ENCODE measurements at regions not wholly inside any gene's neighbourhood (a gene's known extent, or its start where the extent isn't known, plus 50 kb on each side); places are given as distances from the start of the nearest gene placed in this dataset.

DNA sequence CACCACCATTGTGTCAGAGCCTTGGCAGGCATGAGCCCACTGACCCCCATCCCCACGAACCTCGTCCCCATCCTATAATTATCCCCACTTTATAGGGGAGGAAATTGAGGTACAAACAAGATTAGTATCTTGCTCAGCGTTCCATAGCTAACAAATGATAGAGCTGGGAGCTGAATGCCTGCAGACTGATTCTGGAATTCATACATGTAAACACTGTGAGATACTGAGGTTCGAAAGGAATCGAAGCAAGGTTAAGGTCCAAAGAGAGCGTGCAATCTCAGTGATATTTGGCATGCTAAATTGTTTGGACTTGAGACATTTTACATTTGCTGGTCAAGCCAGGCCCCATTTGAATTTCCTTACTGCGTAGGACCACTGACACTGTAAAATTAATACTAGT is 746.6 kb downstream of the COL12A1 start:
- ATAC-seq, result no peak
- TF ChIP-seq ZC3H10 (CRISPR knock-in tag; IDR thresholded peaks at IDR 0.05), result no peak
- no peak for TF ChIP-seq PPARA (CRISPR knock-in tag; IDR thresholded peaks at IDR 0.05; ENCODE audit: borderline replicate concordance)
- TF ChIP-seq ISL1 (CRISPR knock-in tag; IDR thresholded peaks at IDR 0.05), result no peak
- TF ChIP-seq SNAI2 (CRISPR knock-in tag; IDR thresholded peaks at IDR 0.05), result no peak
- TF ChIP-seq OSR1 (CRISPR knock-in tag; IDR thresholded peaks at IDR 0.05), result no peak
- TF ChIP-seq, protein P1, sequence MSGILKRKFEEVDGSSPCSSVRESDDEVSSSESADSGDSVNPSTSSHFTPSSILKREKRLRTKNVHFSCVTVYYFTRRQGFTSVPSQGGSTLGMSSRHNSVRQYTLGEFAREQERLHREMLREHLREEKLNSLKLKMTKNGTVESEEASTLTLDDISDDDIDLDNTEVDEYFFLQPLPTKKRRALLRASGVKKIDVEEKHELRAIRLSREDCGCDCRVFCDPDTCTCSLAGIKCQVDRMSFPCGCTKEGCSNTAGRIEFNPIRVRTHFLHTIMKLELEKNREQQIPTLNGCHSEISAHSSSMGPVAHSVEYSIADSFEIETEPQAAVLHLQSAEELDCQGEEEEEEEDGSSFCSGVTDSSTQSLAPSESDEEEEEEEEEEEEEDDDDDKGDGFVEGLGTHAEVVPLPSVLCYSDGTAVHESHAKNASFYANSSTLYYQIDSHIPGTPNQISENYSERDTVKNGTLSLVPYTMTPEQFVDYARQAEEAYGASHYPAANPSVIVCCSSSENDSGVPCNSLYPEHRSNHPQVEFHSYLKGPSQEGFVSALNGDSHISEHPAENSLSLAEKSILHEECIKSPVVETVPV (CRISPR knock-in tag; IDR thresholded peaks at IDR 0.05), result no peak
- TF ChIP-seq ZNF565 (CRISPR knock-in tag; conservative IDR thresholded peaks at IDR 0.05; ENCODE audit: low read depth), result no peak
- no peak for TF ChIP-seq ZFP3 (CRISPR knock-in tag; IDR thresholded peaks at IDR 0.05)
- TF ChIP-seq ESRRG (CRISPR knock-in tag; IDR thresholded peaks at IDR 0.05), result no peak
- no peak for TF ChIP-seq BACH2 (CRISPR knock-in tag; IDR thresholded peaks at IDR 0.05; ENCODE audit: borderline replicate concordance)
- no peak for TF ChIP-seq ARNTL (CRISPR knock-in tag; IDR thresholded peaks at IDR 0.05; ENCODE audit: borderline replicate concordance, low read depth)
- TF ChIP-seq TCF4 (CRISPR knock-in tag; IDR thresholded peaks at IDR 0.05; ENCODE audit: borderline replicate concordance), result no peak
- TF ChIP-seq, protein P2, sequence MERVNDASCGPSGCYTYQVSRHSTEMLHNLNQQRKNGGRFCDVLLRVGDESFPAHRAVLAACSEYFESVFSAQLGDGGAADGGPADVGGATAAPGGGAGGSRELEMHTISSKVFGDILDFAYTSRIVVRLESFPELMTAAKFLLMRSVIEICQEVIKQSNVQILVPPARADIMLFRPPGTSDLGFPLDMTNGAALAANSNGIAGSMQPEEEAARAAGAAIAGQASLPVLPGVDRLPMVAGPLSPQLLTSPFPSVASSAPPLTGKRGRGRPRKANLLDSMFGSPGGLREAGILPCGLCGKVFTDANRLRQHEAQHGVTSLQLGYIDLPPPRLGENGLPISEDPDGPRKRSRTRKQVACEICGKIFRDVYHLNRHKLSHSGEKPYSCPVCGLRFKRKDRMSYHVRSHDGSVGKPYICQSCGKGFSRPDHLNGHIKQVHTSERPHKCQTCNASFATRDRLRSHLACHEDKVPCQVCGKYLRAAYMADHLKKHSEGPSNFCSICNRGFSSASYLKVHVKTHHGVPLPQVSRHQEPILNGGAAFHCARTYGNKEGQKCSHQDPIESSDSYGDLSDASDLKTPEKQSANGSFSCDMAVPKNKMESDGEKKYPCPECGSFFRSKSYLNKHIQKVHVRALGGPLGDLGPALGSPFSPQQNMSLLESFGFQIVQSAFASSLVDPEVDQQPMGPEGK (CRISPR knock-in tag; IDR thresholded peaks at IDR 0.05; ENCODE audit: borderline replicate concordance), result no peak
- TF ChIP-seq ZNF70 (CRISPR knock-in tag; IDR thresholded peaks at IDR 0.05), result no peak
- TF ChIP-seq CREB5 (CRISPR knock-in tag; IDR thresholded peaks at IDR 0.05; ENCODE audit: low read depth), result no peak
- TF ChIP-seq TOX (CRISPR knock-in tag; IDR thresholded peaks at IDR 0.05; ENCODE audit: borderline replicate concordance), result no peak
- TF ChIP-seq ZFP30 (CRISPR knock-in tag; IDR thresholded peaks at IDR 0.05), result no peak
- TF ChIP-seq POU6F1 (CRISPR knock-in tag; IDR thresholded peaks at IDR 0.05; ENCODE audit: borderline replicate concordance, low read depth), result no peak
- no peak for TF ChIP-seq CSDC2 (CRISPR knock-in tag; IDR thresholded peaks at IDR 0.05)

DNA sequence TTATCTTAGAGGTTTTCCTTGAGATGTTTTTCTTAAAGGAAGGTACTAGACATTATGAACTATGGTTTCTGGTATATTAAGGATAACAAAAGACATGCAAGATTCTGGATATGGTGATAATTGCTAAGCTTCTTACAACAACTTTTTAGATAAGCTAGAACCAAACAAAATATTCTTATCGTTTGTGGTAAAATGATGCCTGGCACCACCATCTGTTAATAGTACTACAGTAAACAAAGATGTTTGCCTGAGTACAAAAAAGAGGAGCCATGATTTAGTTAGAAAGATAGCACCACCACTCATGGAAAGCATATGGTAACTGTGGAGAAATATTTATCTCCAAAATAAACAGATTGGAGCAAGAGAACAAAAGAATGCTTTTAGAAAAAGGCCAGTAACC is 747.3 kb downstream of the COL12A1 start:
- no peak for ATAC-seq
- TF ChIP-seq, protein P2 (CRISPR knock-in tag; IDR thresholded peaks at IDR 0.05; ENCODE audit: borderline replicate concordance), result no peak
- peak; percentile 48; the same call in 1 of the 2 replicates for TF ChIP-seq TCF4 (CRISPR knock-in tag; IDR thresholded peaks at IDR 0.05; ENCODE audit: borderline replicate concordance)

DNA sequence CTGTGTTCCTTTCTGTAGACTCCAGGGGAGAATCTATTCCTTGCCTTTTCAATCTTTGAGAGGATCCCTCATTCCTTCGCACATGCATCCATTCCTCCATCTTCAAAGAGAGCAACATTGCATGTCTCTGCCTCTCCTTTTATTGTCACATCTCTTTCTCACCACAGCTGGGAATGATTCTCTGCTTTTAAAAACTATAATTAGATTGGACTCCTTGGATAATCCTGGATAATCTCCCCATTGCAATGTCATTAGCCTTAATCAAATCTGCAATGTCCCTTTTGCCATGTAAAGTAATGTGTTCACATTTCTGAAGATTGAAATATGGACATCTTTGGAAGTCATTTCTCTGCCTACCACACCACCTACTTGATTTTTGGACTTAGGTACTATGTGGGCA is 750.1 kb downstream of the COL12A1 start:
- no peak for TF ChIP-seq SNAI2 (CRISPR knock-in tag; IDR thresholded peaks at IDR 0.05)
- TF ChIP-seq ZC3H10 (CRISPR knock-in tag; IDR thresholded peaks at IDR 0.05), result no peak
- TF ChIP-seq TCF4 (CRISPR knock-in tag; IDR thresholded peaks at IDR 0.05; ENCODE audit: borderline replicate concordance), result no peak
- TF ChIP-seq ZNF70 (CRISPR knock-in tag; IDR thresholded peaks at IDR 0.05), result no peak
- TF ChIP-seq ISL1 (CRISPR knock-in tag; IDR thresholded peaks at IDR 0.05), result no peak
- TF ChIP-seq, protein P2 (CRISPR knock-in tag; IDR thresholded peaks at IDR 0.05; ENCODE audit: borderline replicate concordance), result no peak
- no peak for TF ChIP-seq BACH2 (CRISPR knock-in tag; IDR thresholded peaks at IDR 0.05; ENCODE audit: borderline replicate concordance)
- no peak for TF ChIP-seq GLIS3 (CRISPR knock-in tag; IDR thresholded peaks at IDR 0.05)
- TF ChIP-seq PPARA (CRISPR knock-in tag; IDR thresholded peaks at IDR 0.05; ENCODE audit: borderline replicate concordance), result no peak
- TF ChIP-seq, protein P1 (CRISPR knock-in tag; IDR thresholded peaks at IDR 0.05), result no peak
- no peak for TF ChIP-seq ZFP3 (CRISPR knock-in tag; IDR thresholded peaks at IDR 0.05)

More for the DNA sequence above, 750.1 kb downstream of the COL12A1 start:
- ATAC-seq, result no peak

All from SK-N-SH treated with all-trans-retinoic acid at 6 μM for 48 hours (cell line).